HEK293T (cell line): ENCODE measurements at regions not wholly inside any gene's neighbourhood (a gene's known extent, or its start where the extent isn't known, plus 50 kb on each side); places are given as distances from the start of the nearest gene placed in this dataset.

Experiments used
- BHLHE40 ChIP-seq: fragments of 450-650 bp; IDR thresholded peaks from 2 replicates; pipeline ENCODE4 v1.6.1; 2016; ENCODE audit warnings: mild to moderate bottlenecking, moderate library complexity, borderline replicate concordance
- ELF4 ChIP-seq: fragments of 450-650 bp; IDR thresholded peaks from 2 replicates; pipeline ENCODE4 v1.6.1; 2017; ENCODE audit warnings: antibody characterized with exemption
- HDGF ChIP-seq: fragments of 450-650 bp; IDR thresholded peaks from 2 replicates; pipeline ENCODE4 v1.6.1; 2017; ENCODE audit warnings: antibody characterized with exemption, borderline replicate concordance
- TF ChIP-seq, protein P1 (sequence below): fragments of 450-650 bp; IDR thresholded peaks from 2 replicates; pipeline ENCODE4 v1.6.1; 2016

DNA sequence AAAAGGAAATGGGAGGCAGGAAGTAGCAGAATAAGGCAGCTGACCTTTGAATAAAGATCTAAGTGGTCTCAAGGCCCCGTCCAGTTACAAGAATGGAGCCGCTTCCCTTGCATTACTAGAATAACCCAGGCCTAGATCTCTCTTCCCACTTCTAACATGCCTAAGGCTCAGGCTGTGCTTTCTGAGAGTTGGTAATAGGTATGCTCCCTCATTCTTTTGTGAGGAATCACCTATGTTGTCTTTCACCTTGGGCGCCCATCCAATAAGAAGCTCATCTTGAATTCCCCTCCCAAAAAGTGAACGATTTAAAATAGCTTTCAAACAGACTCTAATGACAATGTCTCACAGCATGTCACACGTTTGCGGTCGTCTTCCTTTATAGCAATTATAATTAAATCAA is 101.2 kb downstream of the KCNJ2 start:
- TF ChIP-seq HDGF = no peak
- TF ChIP-seq, protein P1, sequence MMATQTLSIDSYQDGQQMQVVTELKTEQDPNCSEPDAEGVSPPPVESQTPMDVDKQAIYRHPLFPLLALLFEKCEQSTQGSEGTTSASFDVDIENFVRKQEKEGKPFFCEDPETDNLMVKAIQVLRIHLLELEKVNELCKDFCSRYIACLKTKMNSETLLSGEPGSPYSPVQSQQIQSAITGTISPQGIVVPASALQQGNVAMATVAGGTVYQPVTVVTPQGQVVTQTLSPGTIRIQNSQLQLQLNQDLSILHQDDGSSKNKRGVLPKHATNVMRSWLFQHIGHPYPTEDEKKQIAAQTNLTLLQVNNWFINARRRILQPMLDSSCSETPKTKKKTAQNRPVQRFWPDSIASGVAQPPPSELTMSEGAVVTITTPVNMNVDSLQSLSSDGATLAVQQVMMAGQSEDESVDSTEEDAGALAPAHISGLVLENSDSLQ = no peak
- no peak for TF ChIP-seq BHLHE40
- no peak for TF ChIP-seq ELF4
